Coronary artery (tissue), 2 donors: ENCODE measurements at regions not wholly inside any gene's neighbourhood (a gene's known extent, or its start where the extent isn't known, plus 50 kb on each side); places are given as distances from the start of the nearest gene placed in this dataset.

Source experiments
- DNase-seq: peaks from one replicate; pipeline ENCODE4 v3.0.0-alpha.2; 2017; ENCODE audit warnings: low spot score
- H3K27ac ChIP-seq, 2 donors: fragments of 200-600 bp; sonication (generic); one replicate each; pipeline ENCODE4 v1.5.1; 2016 to 2019
- H3K4me3 ChIP-seq: fragments of 200-600 bp; sonication (generic); 2 replicates; pipeline ENCODE4 v1.5.1; 2016; ENCODE audit warnings: mild to moderate bottlenecking, moderate library complexity
- TF ChIP-seq, protein P1 (sequence below): fragments of 200-600 bp; sonication (generic); IDR thresholded peaks from one replicate; pipeline ENCODE4 v1.5.1; 2019; ENCODE audit warnings: antibody characterized with exemption

DNA sequence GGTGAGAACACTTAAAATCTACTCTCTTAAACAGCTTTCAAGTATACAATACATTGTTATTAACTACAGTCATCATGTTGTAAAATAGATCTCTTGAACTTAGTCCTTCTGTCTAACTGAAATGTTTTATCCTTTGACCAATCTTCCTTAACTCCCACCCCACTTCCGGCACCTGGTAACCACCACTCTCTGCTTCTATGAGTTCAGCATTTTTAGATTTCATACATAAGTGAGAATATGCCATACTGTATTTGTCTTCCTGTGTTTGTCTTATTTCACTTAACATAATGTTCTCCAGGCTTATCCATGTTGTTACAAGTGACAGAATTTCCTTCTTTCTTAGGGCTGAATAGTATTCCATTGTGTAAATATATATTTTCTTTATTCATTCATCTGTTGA is 144.1 kb upstream of the TRPC4 start:
- H3K27ac ChIP-seq, result no peak overlapping the region
- TF ChIP-seq, protein P1, sequence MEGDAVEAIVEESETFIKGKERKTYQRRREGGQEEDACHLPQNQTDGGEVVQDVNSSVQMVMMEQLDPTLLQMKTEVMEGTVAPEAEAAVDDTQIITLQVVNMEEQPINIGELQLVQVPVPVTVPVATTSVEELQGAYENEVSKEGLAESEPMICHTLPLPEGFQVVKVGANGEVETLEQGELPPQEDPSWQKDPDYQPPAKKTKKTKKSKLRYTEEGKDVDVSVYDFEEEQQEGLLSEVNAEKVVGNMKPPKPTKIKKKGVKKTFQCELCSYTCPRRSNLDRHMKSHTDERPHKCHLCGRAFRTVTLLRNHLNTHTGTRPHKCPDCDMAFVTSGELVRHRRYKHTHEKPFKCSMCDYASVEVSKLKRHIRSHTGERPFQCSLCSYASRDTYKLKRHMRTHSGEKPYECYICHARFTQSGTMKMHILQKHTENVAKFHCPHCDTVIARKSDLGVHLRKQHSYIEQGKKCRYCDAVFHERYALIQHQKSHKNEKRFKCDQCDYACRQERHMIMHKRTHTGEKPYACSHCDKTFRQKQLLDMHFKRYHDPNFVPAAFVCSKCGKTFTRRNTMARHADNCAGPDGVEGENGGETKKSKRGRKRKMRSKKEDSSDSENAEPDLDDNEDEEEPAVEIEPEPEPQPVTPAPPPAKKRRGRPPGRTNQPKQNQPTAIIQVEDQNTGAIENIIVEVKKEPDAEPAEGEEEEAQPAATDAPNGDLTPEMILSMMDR, result no peak
- no peak for DNase-seq

DNA sequence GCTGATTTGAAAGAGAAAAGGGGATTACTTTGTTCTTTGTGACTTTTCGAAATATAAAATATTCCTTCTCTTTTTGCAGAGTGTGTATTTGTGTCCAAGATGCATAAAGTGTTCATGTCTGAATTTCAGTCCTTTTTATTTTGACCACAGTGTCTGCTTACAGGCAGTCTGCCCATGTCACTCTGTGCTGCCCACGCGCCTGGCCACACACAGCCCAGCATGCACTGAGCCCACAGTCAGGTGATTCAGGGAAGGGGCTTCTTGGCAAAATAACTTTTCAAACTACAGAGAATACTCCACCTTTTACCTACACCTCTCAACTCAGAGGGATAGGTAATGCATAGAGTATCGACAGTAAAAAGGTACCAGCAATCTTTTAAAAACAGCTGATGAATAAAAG is 142.5 kb upstream of the TRPC4 start:
- TF ChIP-seq, protein P1, result no peak
- no peak for DNase-seq
- Histone ChIP-seq H3K27ac (no peak overlapping the region), H3K4me3 (no peak overlapping the region)

More for the DNA sequence above, 144.1 kb upstream of the TRPC4 start:
- H3K4me3 ChIP-seq, result no peak overlapping the region

DNA sequence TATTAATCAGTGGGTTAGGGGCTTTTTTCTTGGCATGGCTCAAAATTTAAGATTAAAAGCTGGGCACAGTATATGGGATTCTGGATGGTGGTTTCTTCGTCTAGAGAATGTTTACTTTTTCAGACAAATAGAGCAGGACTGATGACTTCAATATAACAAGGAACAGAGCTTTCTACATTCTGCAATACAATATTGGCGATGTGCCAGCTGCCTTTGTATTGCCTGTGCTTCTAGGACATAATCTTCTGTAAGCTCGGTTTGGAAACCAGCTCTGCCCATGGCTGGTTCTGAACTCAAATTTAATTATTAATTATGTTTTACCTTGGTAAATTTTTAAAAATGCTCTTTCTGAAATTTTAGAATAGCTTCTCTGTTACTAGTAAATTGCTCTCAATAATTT is 139.1 kb upstream of the TRPC4 start:
- no peak overlapping the region for H3K4me3 ChIP-seq
- H3K27ac ChIP-seq, result no peak overlapping the region
- no peak for DNase-seq
- TF ChIP-seq, protein P1, result no peak

DNA sequence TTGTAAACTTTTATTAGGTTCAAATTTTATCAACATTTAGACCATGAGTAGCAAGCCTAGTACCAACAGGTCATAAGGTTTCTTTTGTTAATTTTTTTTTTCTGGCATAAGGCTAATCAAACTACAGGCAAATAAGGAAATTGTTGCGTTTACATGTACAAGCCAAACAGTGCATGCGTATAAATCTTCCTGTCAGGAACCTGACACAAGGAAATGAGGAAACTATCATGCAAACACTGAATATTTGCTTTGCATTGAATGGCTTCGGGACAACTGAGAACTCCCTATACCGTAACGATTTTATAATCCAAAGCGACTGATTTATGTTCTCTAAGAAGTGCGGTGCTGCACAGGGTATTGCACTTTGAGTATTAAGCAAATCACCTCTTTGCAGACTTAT is 133.0 kb upstream of the TRPC4 start:
- no peak overlapping the region for H3K27ac ChIP-seq
- DNase-seq, result no peak
- H3K4me3 ChIP-seq, result no peak overlapping the region
- TF ChIP-seq, protein P1, result no peak

DNA sequence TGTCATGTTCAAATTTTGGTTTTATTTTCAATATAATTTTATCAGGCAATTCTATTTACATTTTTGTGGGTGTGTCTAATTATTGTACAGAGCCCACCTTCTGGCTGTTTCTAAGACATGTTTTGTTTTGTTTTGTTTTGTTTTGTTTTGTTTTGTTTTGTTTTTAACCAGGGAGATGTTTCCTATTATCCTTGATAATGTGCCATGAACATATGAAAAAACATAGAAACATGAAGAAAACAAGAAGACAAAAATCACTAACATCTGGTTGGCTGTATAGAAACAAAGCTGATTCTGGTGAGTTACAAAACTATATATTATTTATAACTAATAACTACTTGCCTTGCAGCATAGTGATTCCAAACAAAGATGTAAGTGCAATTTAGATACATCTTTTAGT is 128.1 kb upstream of the TRPC4 start:
- TF ChIP-seq, protein P1, result no peak
- DNase-seq, result no peak
- H3K4me3 ChIP-seq, result no peak overlapping the region
- H3K27ac ChIP-seq, result no peak overlapping the region

DNA sequence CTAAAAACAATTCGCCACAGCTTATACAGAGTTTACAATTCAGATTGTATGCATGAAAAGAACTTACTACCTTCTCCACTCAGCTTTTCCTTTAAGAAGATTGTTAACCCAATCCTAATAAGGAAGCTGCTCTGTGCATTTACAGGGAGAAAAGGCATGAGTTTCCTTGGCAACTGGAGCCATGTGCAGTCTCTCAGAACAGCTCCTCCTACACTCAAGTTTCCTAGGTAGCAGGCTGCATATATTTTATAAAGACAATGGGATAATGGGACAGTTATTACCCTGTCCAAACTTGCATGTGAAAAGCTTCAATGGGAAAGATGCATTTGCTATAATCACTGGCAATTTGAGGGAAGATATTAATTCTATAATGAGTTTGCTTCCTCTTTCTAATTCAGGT is 125.5 kb upstream of the TRPC4 start:
- DNase-seq, result no peak
- no peak overlapping the region for H3K27ac ChIP-seq
- TF ChIP-seq, protein P1, result no peak
- no peak overlapping the region for H3K4me3 ChIP-seq

DNA sequence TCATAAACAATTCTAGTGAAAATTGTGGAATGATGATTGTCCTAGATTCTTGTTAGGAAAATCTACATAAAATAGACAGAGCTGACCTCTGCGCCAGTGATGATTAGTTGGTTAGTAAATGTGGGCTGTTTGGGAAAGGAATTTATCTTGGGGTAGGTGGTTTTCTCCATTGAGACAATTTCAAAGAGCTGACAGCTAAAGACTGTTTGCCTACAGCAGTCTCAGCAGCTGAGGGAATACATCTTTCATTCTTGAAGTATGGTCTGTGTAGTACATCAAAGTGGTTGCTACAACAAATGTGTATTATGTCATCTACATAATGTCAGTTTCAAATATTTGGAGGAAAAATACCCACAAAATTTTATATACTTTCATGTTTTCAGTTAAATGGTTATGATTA is 117.2 kb upstream of the TRPC4 start:
- DNase-seq, result no peak
- TF ChIP-seq, protein P1, result no peak
- Histone ChIP-seq H3K4me3 (no peak overlapping the region), H3K27ac (no peak overlapping the region)
